Coronary artery (tissue), 2 donors: ENCODE measurements at regions not wholly inside any gene's neighbourhood (a gene's known extent, or its start where the extent isn't known, plus 50 kb on each side); places are given as distances from the start of the nearest gene placed in this dataset.

Experiments used
- DNase-seq: peaks from one replicate; pipeline ENCODE4 v3.0.0-alpha.2; 2017; ENCODE audit warnings: low spot score
- H3K27ac ChIP-seq, 2 donors: fragments of 200-600 bp; sonication (generic); one replicate each; pipeline ENCODE4 v1.5.1; 2016 to 2019
- H3K4me3 ChIP-seq: fragments of 200-600 bp; sonication (generic); 2 replicates; pipeline ENCODE4 v1.5.1; 2016; ENCODE audit warnings: mild to moderate bottlenecking, moderate library complexity
- TF ChIP-seq, protein P1 (sequence below): fragments of 200-600 bp; sonication (generic); IDR thresholded peaks from one replicate; pipeline ENCODE4 v1.5.1; 2019; ENCODE audit warnings: antibody characterized with exemption

DNA sequence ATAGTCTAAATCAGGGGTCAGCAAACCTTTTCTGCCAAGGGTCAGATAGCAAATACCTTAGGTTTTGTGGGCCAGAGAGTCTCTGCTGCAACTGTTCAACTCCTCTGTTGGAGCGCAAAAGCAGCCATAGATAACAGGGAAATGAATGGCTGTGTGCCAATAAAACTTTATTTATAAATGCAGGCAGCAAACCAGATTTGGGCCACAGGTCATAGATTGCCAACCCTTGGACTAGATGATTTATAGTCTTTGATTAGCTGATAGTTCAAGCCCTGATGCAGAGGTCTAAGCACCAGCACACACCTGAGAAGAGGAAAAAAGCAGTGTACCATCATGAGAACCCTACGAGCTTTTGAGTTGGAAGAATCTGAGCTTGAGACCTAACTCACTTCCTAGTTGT lies 86.0 kb upstream of the DYNLRB2 start:
- TF ChIP-seq, protein P1, sequence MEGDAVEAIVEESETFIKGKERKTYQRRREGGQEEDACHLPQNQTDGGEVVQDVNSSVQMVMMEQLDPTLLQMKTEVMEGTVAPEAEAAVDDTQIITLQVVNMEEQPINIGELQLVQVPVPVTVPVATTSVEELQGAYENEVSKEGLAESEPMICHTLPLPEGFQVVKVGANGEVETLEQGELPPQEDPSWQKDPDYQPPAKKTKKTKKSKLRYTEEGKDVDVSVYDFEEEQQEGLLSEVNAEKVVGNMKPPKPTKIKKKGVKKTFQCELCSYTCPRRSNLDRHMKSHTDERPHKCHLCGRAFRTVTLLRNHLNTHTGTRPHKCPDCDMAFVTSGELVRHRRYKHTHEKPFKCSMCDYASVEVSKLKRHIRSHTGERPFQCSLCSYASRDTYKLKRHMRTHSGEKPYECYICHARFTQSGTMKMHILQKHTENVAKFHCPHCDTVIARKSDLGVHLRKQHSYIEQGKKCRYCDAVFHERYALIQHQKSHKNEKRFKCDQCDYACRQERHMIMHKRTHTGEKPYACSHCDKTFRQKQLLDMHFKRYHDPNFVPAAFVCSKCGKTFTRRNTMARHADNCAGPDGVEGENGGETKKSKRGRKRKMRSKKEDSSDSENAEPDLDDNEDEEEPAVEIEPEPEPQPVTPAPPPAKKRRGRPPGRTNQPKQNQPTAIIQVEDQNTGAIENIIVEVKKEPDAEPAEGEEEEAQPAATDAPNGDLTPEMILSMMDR = no peak
- Histone ChIP-seq H3K27ac (no peak overlapping the region), H3K4me3 (no peak overlapping the region)
- DNase-seq = no peak

DNA sequence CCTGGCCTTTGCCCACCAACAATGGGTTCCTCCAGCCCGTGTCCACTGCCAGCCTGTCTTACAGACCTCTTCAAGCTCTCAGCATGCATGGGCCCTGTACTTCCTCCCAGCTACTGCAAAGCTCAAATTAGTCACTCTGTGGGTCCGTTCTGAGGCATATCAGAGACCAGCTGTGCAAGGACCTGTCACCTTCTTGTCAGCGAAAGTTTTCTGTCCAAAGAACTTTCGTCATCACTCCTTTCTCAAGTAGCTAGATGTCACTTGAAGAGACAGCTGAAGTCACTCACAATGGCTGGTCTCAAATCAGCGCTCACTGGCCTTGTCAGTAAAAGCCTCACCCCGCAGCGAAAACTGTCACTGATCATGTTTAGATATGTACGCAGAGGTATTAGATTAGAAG lies 91.4 kb upstream of the DYNLRB2 start:
- Histone ChIP-seq H3K27ac (no peak overlapping the region), H3K4me3 (no peak overlapping the region)
- TF ChIP-seq, protein P1 = no peak
- no peak for DNase-seq

DNA sequence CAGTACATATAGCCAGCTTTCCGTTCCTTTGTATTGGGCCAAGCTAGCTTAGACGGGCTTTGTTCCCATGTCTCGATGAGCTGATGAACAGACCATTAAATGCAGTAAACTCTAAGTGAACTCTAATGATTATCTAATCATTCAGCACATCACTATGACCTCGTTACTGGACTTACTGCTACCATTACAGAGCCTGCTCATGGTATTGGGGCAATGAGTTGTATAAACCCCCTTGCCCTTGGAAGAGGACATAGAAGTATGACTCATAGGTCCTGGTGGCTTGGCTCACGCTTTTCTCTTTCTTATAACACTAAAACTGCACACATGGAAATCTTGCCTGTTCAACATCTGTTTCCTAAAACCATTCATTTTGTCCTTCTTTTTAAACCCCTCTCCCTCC lies 93.6 kb upstream of the DYNLRB2 start:
- no peak for DNase-seq
- Histone ChIP-seq H3K4me3 (no peak overlapping the region), H3K27ac (no peak overlapping the region)
- TF ChIP-seq, protein P1 = no peak

DNA sequence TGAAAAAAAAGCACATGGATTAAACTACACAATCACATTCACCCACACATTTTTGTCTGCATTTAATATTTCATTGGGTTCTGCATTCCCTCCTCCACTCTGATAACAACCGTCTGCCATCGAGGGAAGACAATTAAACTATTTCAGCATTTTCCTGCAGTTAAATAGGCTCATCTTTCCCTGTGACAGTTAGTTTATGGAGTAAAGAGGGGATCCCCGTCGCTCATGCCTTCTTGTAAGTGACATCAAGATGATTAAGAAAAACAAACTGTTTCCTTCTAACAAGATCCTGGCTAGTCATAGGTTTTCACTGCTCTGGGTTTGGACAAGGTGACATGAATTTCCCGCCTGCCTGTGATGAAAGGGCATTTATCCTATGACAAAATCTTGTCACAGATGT lies 98.0 kb upstream of the DYNLRB2 start:
- no peak for DNase-seq
- TF ChIP-seq, protein P1 = no peak
- no peak overlapping the region for H3K4me3 ChIP-seq
- H3K27ac ChIP-seq = no peak overlapping the region

DNA sequence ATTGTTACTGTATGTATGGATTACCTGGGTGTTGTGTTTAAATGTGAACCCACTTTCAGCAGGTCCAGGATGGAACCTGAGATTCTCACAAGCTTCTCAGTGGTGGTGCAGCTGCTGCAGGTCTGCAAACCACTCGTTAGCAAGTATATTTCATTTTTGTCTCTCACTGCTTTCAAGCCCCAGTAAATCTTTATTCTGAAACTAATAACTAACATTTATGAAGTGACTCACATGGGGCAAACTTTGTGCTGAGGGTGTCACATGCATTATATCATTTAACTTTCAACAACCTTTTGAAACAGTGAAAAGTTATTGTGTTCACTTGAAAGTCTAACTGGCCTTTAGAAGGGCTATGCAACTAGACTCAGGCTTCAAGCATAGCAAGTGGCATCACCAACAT lies 98.9 kb upstream of the DYNLRB2 start:
- no peak for DNase-seq
- Histone ChIP-seq H3K4me3 (no peak overlapping the region), H3K27ac (no peak overlapping the region)
- TF ChIP-seq, protein P1 = no peak

DNA sequence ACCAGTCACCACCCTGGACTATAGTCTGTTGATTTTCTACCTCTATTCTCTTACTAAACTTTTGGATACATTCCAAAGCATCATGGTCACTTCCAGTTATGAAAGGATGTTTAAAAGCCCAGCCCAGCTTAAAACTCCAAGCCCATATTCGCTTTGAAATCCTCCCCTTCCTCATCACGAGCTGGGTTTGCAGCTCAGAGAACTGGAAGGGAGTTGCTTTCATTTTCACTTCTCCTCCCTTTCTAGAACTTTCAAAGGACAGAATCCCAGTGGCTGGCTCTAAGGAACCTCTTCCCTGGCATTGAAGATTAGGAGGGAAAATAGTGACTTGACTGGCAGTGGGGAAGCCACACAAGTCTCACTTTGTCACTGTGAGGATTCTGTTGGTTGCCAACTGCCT lies 100.1 kb upstream of the DYNLRB2 start:
- Histone ChIP-seq H3K4me3 (peak overlapping the region; percentile 17), H3K27ac (no peak overlapping the region)
- no peak for DNase-seq
- TF ChIP-seq, protein P1 = no peak

DNA sequence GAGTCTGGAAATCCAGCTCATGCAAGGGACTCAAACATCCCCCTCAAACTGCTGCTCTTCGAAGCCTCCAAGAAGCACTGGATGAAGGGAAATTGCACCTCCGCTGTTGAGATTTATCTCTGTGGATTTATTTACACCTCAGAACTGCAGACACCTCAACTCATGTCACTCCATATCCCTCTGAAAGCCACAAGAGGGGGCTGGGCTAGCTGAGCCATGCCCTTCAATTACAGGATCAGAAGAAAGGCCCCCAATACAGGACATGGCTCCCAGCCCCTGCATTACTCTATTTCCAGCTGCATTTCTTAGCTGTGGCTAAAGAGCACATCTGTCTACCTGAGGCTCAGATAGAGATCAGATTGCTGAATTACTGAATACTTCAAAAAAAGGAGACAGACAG lies 103.1 kb upstream of the DYNLRB2 start:
- no peak for DNase-seq
- no peak overlapping the region for H3K4me3 ChIP-seq
- H3K27ac ChIP-seq = no peak overlapping the region
- TF ChIP-seq, protein P1 = no peak
